Liver (tissue), 8 donors: ENCODE measurements at regions not wholly inside any gene's neighbourhood (a gene's known extent, or its start where the extent isn't known, plus 50 kb on each side); places are given as distances from the start of the nearest gene placed in this dataset.

Experiments
- DNase-seq: peaks from one replicate; pipeline ENCODE4 v3.0.0-alpha.2; 2017; ENCODE audit warnings: low spot score
- H3K27ac ChIP-seq, 2 donors: one replicate each; pipeline ENCODE4 v1.7.0; 2013; ENCODE audit warnings: inconsistent platforms in 2 of 2, low read length in 2 of 2, control low read depth in 1 of 2, low read depth in 1 of 2, mild to moderate bottlenecking in 1 of 2
- H3K27me3 ChIP-seq, 4 donors: one replicate each; pipeline versions ENCODE4 v1.6.1 to v1.7.0; 2013; ENCODE audit warnings: low read length in 3 of 4, inconsistent platforms in 1 of 4, mild to moderate bottlenecking in 1 of 4, moderate library complexity in 1 of 4; ENCODE audit not compliant: control insufficient read depth in 4 of 4, insufficient read depth in 4 of 4
- H3K36me3 ChIP-seq, 4 donors: one replicate each; pipeline versions ENCODE4 v1.6.1 to v1.7.0; 2013; ENCODE audit warnings: low read length in 3 of 4, mild to moderate bottlenecking in 3 of 4, low read depth in 1 of 4, moderate library complexity in 1 of 4; ENCODE audit not compliant: control insufficient read depth in 4 of 4, insufficient read depth in 3 of 4
- H3K4me1 ChIP-seq, 4 donors: one replicate each; pipeline versions ENCODE4 v1.6.1 to v1.7.0; 2013; ENCODE audit warnings: low read length in 3 of 4, mild to moderate bottlenecking in 3 of 4, moderate library complexity in 1 of 4; ENCODE audit not compliant: control insufficient read depth in 4 of 4, insufficient read depth in 4 of 4
- H3K4me3 ChIP-seq, 3 donors: one replicate each; pipeline versions ENCODE4 v1.6.1 to v1.7.0; 2013; ENCODE audit warnings: low read length in 3 of 3, control low read depth in 1 of 3, low read depth in 1 of 3, mild to moderate bottlenecking in 1 of 3
- H3K9ac ChIP-seq, 2 donors: one replicate each; pipeline ENCODE4 v1.7.0; 2013; ENCODE audit warnings: low read length in 2 of 2, mild to moderate bottlenecking in 2 of 2, moderate library complexity in 2 of 2, control low read depth in 1 of 2, low read depth in 1 of 2
- H3K9me3 ChIP-seq, 4 donors: one replicate each; pipeline versions ENCODE4 v1.6.1 to v1.7.0; 2013; ENCODE audit warnings: low read length in 3 of 4; ENCODE audit not compliant: control insufficient read depth in 4 of 4
- ATF3 ChIP-seq: IDR thresholded peaks from 2 replicates; pipeline ENCODE4 v1.6.1; 2016; ENCODE audit warnings: antibody characterized with exemption
- CTCF ChIP-seq: fragments of 150-350 bp; IDR thresholded peaks from 2 replicates; pipeline ENCODE4 v1.5.1; 2017; ENCODE audit warnings: improper control_type of control experiment, low read depth, low read length; ENCODE audit not compliant: missing input control
- EGR1 ChIP-seq, 2 donors: IDR thresholded peaks; 2 replicates each; pipeline ENCODE4 v1.6.1; 2016 to 2018; ENCODE audit warnings: antibody characterized with exemption in 2 of 2, low read depth in 2 of 2
- FOXA1 ChIP-seq: IDR thresholded peaks from 2 replicates; pipeline ENCODE4 v1.6.1; 2016; ENCODE audit warnings: antibody characterized with exemption
- FOXA2 ChIP-seq: IDR thresholded peaks from 2 replicates; pipeline ENCODE4 v1.6.1; 2016; ENCODE audit warnings: antibody characterized with exemption
- GABPA ChIP-seq, 2 donors: IDR thresholded peaks in 1 of 2; conservative IDR thresholded peaks in 1 of 2; 2 replicates each; pipeline ENCODE4 v1.6.1; 2016; ENCODE audit warnings: antibody characterized with exemption in 2 of 2, mild to moderate bottlenecking in 1 of 2, moderate library complexity in 1 of 2
- HNF4A ChIP-seq, 2 donors: conservative IDR thresholded peaks; 2 replicates each; pipeline ENCODE4 v1.6.1; 2016; ENCODE audit warnings: antibody characterized with exemption in 2 of 2, mild to moderate bottlenecking in 2 of 2
- HNF4G ChIP-seq: IDR thresholded peaks from 2 replicates; pipeline ENCODE4 v1.6.1; 2016; ENCODE audit warnings: antibody characterized with exemption
- JUND ChIP-seq, 2 donors: IDR thresholded peaks; 2 replicates each; pipeline ENCODE4 v1.6.1; 2016; ENCODE audit warnings: antibody characterized with exemption in 2 of 2
- MAX ChIP-seq: IDR thresholded peaks from 2 replicates; pipeline ENCODE4 v1.6.1; 2016; ENCODE audit warnings: antibody characterized with exemption
- NR2F2 ChIP-seq: IDR thresholded peaks from 2 replicates; pipeline ENCODE4 v1.6.1; 2016; ENCODE audit warnings: antibody characterized with exemption
- RAD21 ChIP-seq, 2 donors: IDR thresholded peaks; 2 replicates each; pipeline ENCODE4 v1.6.1; 2016; ENCODE audit warnings: antibody characterized with exemption in 2 of 2, mild to moderate bottlenecking in 2 of 2
- REST ChIP-seq: IDR thresholded peaks from 2 replicates; pipeline ENCODE4 v1.6.1; 2016; ENCODE audit warnings: antibody characterized with exemption, mild to moderate bottlenecking
- RXRA ChIP-seq, 2 donors: IDR thresholded peaks; 2 replicates each; pipeline ENCODE4 v1.6.1; 2017 to 2018; ENCODE audit warnings: antibody characterized with exemption in 2 of 2, mild to moderate bottlenecking in 1 of 2
- SP1 ChIP-seq: IDR thresholded peaks from 2 replicates; pipeline ENCODE4 v1.6.1; 2018; ENCODE audit warnings: antibody characterized with exemption, mild to moderate bottlenecking
- TAF1 ChIP-seq: conservative IDR thresholded peaks from 2 replicates; pipeline ENCODE4 v1.6.1; 2016; ENCODE audit warnings: antibody characterized with exemption, mild to moderate bottlenecking
- YY1 ChIP-seq: IDR thresholded peaks from 2 replicates; pipeline ENCODE4 v1.6.1; 2016; ENCODE audit warnings: antibody characterized with exemption, mild to moderate bottlenecking
- ZBTB33 ChIP-seq: IDR thresholded peaks from 2 replicates; pipeline ENCODE4 v1.6.1; 2016; ENCODE audit warnings: antibody characterized with exemption
- WGBS: extraction: QIAGEN DNeasy Blood & Tissue Kit; methylation state at CpG from one replicate; pipeline ENCODE4 v1.1.7; 2013; 5-methylcytosine and 5-hydroxymethylcytosine counted together
- donor health status: healthy.
- donor health status: healthy.
- donor health status: healthy.
- donor health status: healthy.
- donor health status: healthy.

GRCh38 chr16:63947022-63947421 lies 1174.8 kb downstream of the CDH11 start:
- no peak for DNase-seq
- Histone ChIP-seq H3K9me3 (peaks cover 0 to 1% (median 0%) of the 10 kb centered on the region in 4 donors), H3K4me3 (no peak overlapping the region), H3K36me3 (no peaks in the 10 kb centered on the region), H3K4me1 (no peaks in the 10 kb centered on the region), H3K27ac (no peak overlapping the region), H3K27me3 (peaks cover 0 to 3% (median 0%) of the 10 kb centered on the region in 4 donors), H3K9ac (no peak overlapping the region)
- WGBS, result 81% methylated on average over 2 of the region's 2 CpGs
- no peak for TF ChIP-seq SP1
- TF ChIP-seq RXRA (IDR thresholded peaks at IDR 0.05), result no peak
- TF ChIP-seq RAD21 (IDR thresholded peaks at IDR 0.05), result no peak
- TF ChIP-seq TAF1, result no peak
- TF ChIP-seq ZBTB33, result no peak
- no peak for TF ChIP-seq FOXA2
- TF ChIP-seq HNF4G, result no peak
- no peak for TF ChIP-seq EGR1 (IDR thresholded peaks at IDR 0.05; ENCODE audit: low read depth in 2 of 2)
- TF ChIP-seq GABPA (IDR thresholded peaks at IDR 0.05 in 1 of 2, conservative IDR thresholded peaks at IDR 0.05 in 1 of 2), result no peak
- TF ChIP-seq HNF4A (conservative IDR thresholded peaks at IDR 0.05), result no peak
- TF ChIP-seq JUND (IDR thresholded peaks at IDR 0.05), result no peak
- no peak for TF ChIP-seq ATF3
- TF ChIP-seq FOXA1, result no peak
- TF ChIP-seq YY1, result no peak

GRCh38 chr16:63945806-63946205 lies 1176.1 kb downstream of the CDH11 start:
- no peak for TF ChIP-seq HNF4G
- TF ChIP-seq CTCF, result no peak
- TF ChIP-seq ZBTB33, result no peak
- TF ChIP-seq REST, result no peak
- TF ChIP-seq MAX, result no peak
- no peak for TF ChIP-seq YY1
- no peak for TF ChIP-seq NR2F2
- TF ChIP-seq FOXA1, result no peak
- TF ChIP-seq FOXA2, result no peak
- 61% methylated on average over 1 of the region's 1 CpG for WGBS

More at GRCh38 chr16:63945806-63946205, 1176.1 kb downstream of the CDH11 start:
- no peak for DNase-seq
- no peak overlapping the region for H3K4me3 ChIP-seq
- no peak overlapping the region for H3K27ac ChIP-seq
- no peaks in the 10 kb centered on the region for H3K36me3 ChIP-seq
- peaks cover 0 to 1% (median 0%) of the 10 kb centered on the region in 4 donors for H3K9me3 ChIP-seq
- no peak overlapping the region for H3K9ac ChIP-seq
- H3K27me3 ChIP-seq, result peaks cover 0 to 3% (median 0%) of the 10 kb centered on the region in 4 donors
- no peaks in the 10 kb centered on the region for H3K4me1 ChIP-seq
